ENCODE measurements at regions not wholly inside any gene's neighbourhood (a gene's known extent, or its start where the extent isn't known, plus 50 kb on each side); places are given as distances from the start of the nearest gene placed in this dataset.

DNA sequence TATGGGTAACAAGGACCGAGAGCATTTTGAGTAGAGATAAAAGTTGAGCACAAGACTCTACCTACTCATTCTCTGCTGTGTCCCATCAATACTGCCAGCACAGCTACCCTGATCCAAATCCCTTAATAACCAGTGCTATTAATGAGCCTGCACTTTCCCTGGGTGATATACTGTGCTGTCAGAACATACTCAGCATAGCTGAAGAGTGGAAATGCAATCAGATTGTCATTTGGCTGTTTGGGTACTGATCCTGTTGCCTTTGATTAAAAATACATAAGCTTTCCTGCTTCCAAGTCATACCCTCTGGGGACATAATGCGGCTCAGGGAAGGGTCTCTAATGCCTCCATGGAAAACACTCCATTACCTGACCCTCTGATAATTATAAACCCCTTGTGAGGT lies 917.5 kb downstream of the SQOR start:
- no peak for TF ChIP-seq POLR2A (IDR thresholded peaks at IDR 0.05)
- TF ChIP-seq, protein P1, sequence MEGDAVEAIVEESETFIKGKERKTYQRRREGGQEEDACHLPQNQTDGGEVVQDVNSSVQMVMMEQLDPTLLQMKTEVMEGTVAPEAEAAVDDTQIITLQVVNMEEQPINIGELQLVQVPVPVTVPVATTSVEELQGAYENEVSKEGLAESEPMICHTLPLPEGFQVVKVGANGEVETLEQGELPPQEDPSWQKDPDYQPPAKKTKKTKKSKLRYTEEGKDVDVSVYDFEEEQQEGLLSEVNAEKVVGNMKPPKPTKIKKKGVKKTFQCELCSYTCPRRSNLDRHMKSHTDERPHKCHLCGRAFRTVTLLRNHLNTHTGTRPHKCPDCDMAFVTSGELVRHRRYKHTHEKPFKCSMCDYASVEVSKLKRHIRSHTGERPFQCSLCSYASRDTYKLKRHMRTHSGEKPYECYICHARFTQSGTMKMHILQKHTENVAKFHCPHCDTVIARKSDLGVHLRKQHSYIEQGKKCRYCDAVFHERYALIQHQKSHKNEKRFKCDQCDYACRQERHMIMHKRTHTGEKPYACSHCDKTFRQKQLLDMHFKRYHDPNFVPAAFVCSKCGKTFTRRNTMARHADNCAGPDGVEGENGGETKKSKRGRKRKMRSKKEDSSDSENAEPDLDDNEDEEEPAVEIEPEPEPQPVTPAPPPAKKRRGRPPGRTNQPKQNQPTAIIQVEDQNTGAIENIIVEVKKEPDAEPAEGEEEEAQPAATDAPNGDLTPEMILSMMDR (IDR thresholded peaks at IDR 0.05) = no peak

Data from adrenal gland (tissue), 5 donors.